GM23338 (cell line): ENCODE measurements at regions not wholly inside any gene's neighbourhood (a gene's known extent, or its start where the extent isn't known, plus 50 kb on each side); places are given as distances from the start of the nearest gene placed in this dataset.

Experiments
- ATAC-seq: fragments of 200-7000 bp; cut with Tn5 transposase; 3 replicates; pipeline ENCODE4 v1.9.1; 2020
- DNase-seq: peaks from one replicate; pipeline ENCODE4 v3.0.0-alpha.2; 2015; ENCODE audit warnings: low spot score
- H2AFZ ChIP-seq: fragments of 200-600 bp; sonication (generic); 2 replicates; pipeline ENCODE4 v1.8.0; 2016; ENCODE audit warnings: antibody characterized with exemption, mild to moderate bottlenecking, moderate library complexity
- H3F3A ChIP-seq: fragments of 200-600 bp; sonication (generic); replicated peaks from 2 replicates; pipeline ENCODE4 v1.8.0; 2017; ENCODE audit warnings: antibody characterized with exemption, mixed run types, low read depth
- H3K27ac ChIP-seq: fragments of 200-600 bp; sonication (generic); 2 replicates; pipeline ENCODE4 v1.6.1; 2016; ENCODE audit warnings: low read depth
- H3K27me3 ChIP-seq: fragments of 200-600 bp; sonication (generic); 2 replicates; pipeline ENCODE4 v1.8.0; 2016; ENCODE audit warnings: mild to moderate bottlenecking, mixed run types, moderate library complexity; ENCODE audit not compliant: insufficient read depth
- H3K36me3 ChIP-seq: fragments of 200-600 bp; sonication (generic); 2 replicates; pipeline ENCODE4 v1.8.0; 2016; ENCODE audit warnings: mild to moderate bottlenecking; ENCODE audit not compliant: insufficient read depth
- H3K4me1 ChIP-seq: fragments of 200-600 bp; sonication (generic); 2 replicates; pipeline ENCODE4 v1.8.0; 2016; ENCODE audit warnings: mild to moderate bottlenecking, moderate library complexity; ENCODE audit not compliant: insufficient read depth
- H3K4me2 ChIP-seq: fragments of 200-600 bp; sonication (generic); 2 replicates; pipeline ENCODE4 v1.7.1; 2017; ENCODE audit warnings: mixed run types
- H3K4me3 ChIP-seq: fragments of 200-600 bp; sonication (generic); 2 replicates; pipeline ENCODE4 v1.6.1; 2016; ENCODE audit warnings: mixed run types
- H3K79me2 ChIP-seq: fragments of 200-600 bp; sonication (generic); replicated peaks from 2 replicates; pipeline ENCODE4 v1.8.0; 2017; ENCODE audit warnings: mild to moderate bottlenecking; ENCODE audit not compliant: insufficient read depth
- H3K9me2 ChIP-seq: fragments of 200-600 bp; sonication (generic); 2 replicates; pipeline ENCODE4 v1.8.0; 2017; ENCODE audit not compliant: insufficient read depth
- H4K20me1 ChIP-seq: fragments of 200-600 bp; sonication (generic); replicated peaks from 2 replicates; pipeline ENCODE4 v1.8.0; 2017; ENCODE audit warnings: mild to moderate bottlenecking; ENCODE audit not compliant: insufficient read depth
- H3K27ac Mint-ChIP-seq: 2 replicates; pipeline ENCODE4 v1.8.0; 2020; ENCODE audit warnings: inconsistent platforms, mild to moderate bottlenecking, moderate library complexity, mixed read lengths
- H3K27me3 Mint-ChIP-seq: 3 replicates; pipeline ENCODE4 v1.8.0; 2022; ENCODE audit warnings: low read depth, mild to moderate bottlenecking, moderate library complexity, mixed read lengths, inconsistent platforms; ENCODE audit not compliant: insufficient read depth, poor library complexity
- H3K36me3 Mint-ChIP-seq: 3 replicates; pipeline ENCODE4 v1.8.0; 2021; ENCODE audit warnings: low read depth, mild to moderate bottlenecking, inconsistent platforms, moderate library complexity, mixed read lengths
- H3K4me1 Mint-ChIP-seq: 3 replicates; pipeline ENCODE4 v1.8.0; 2020; ENCODE audit warnings: mild to moderate bottlenecking, inconsistent platforms, mixed read lengths
- H3K4me3 Mint-ChIP-seq: 3 replicates; pipeline ENCODE4 v1.8.0; 2021; ENCODE audit warnings: moderate library complexity, mild to moderate bottlenecking, inconsistent platforms, mixed read lengths
- H3K9me3 Mint-ChIP-seq: 3 replicates; pipeline ENCODE4 v1.8.0; 2020; ENCODE audit warnings: moderate library complexity, mild to moderate bottlenecking, inconsistent platforms, mixed read lengths
- EZH2 ChIP-seq: fragments of 200-600 bp; sonication (generic); IDR thresholded peaks from one replicate; pipeline ENCODE4 v1.8.0; 2017; ENCODE audit warnings: antibody characterized with exemption, mild to moderate bottlenecking, low read depth; ENCODE audit not compliant: unreplicated experiment
- JUNB ChIP-seq: IDR thresholded peaks from one replicate; pipeline ENCODE4 v1.6.1; 2016; ENCODE audit warnings: antibody characterized with exemption; ENCODE audit not compliant: unreplicated experiment
- NANOG ChIP-seq: IDR thresholded peaks from 2 replicates; pipeline ENCODE4 v1.6.1; 2016; ENCODE audit warnings: antibody characterized with exemption, borderline replicate concordance
- ZNF331 ChIP-seq: fragments of 250-450 bp; sonication (Bioruptor Pico); IDR thresholded peaks from 2 replicates; pipeline ENCODE4 v1.5.0; 2020; ENCODE audit warnings: low read depth, mild to moderate bottlenecking, moderate library complexity
- ZNF462 ChIP-seq: fragments of 250-450 bp; sonication (Bioruptor Pico); IDR thresholded peaks from 2 replicates; pipeline ENCODE4 v1.5.0; 2020; ENCODE audit warnings: mild to moderate bottlenecking, moderate library complexity

- no peaks in the 10 kb centered on the region for H3K79me2 ChIP-seq
- no peaks in the 10 kb centered on the region for H3K36me3 ChIP-seq
- H3F3A ChIP-seq: no peaks in the 10 kb centered on the region
- 0 out of 2 replicates have a peak, but pooled peaks have one; percentile 46 for TF ChIP-seq ZNF462 (CRISPR knock-in tag)
- TF ChIP-seq NANOG: no peak
- peak overlapping the region; percentile 44; the same call in 1 of the 2 replicates for H2AFZ ChIP-seq
- DNase-seq (peak; percentile 17), ATAC-seq (peak; percentile 76)
- no peaks in the 10 kb centered on the region for H3K27me3 ChIP-seq
- Mint-ChIP-seq H3K9me3 (peaks cover 12% of the 10 kb centered on the region), H3K36me3 (peaks cover 8% of the 10 kb centered on the region), H3K27ac (no peak overlapping the region), H3K4me1 (peaks cover 11% of the 10 kb centered on the region), H3K4me3 (no peak overlapping the region), H3K27me3 (no peaks in the 10 kb centered on the region)
- H3K4me1 ChIP-seq: peaks cover 12% of the 10 kb centered on the region
- H3K4me2 ChIP-seq: no peak overlapping the region
- H3K4me3 ChIP-seq: no peak overlapping the region
- H3K9me2 ChIP-seq: no peaks in the 10 kb centered on the region
- H3K27ac ChIP-seq: no peak overlapping the region
- no peaks in the 10 kb centered on the region for H4K20me1 ChIP-seq
Measured at GRCh38 chr6:22784601-22785410, 215.4 kb downstream of the HDGFL1 start.

GRCh38 chr6:22788038-22788437 is 218.7 kb downstream of the HDGFL1 start:
- H3K4me2 ChIP-seq: no peak overlapping the region
- H4K20me1 ChIP-seq: no peaks in the 10 kb centered on the region
- Mint-ChIP-seq H3K9me3 (no peaks in the 10 kb centered on the region), H3K4me3 (no peak overlapping the region), H3K27ac (no peak overlapping the region), H3K4me1 (peaks cover 11% of the 10 kb centered on the region), H3K27me3 (no peaks in the 10 kb centered on the region), H3K36me3 (no peaks in the 10 kb centered on the region)
- no peaks in the 10 kb centered on the region for H3F3A ChIP-seq
- H3K4me3 ChIP-seq: no peak overlapping the region
- no peak for DNase-seq
- H3K27me3 ChIP-seq: no peaks in the 10 kb centered on the region
- no peak for ATAC-seq
- H3K36me3 ChIP-seq: no peaks in the 10 kb centered on the region
- H3K27ac ChIP-seq: no peak overlapping the region
- 0 out of 2 replicates have a peak, but pooled peaks cover 3% of the 10 kb centered on the region for H3K9me2 ChIP-seq
- no peak overlapping the region for H2AFZ ChIP-seq
- no peaks in the 10 kb centered on the region for H3K79me2 ChIP-seq
- peaks cover 12% of the 10 kb centered on the region for H3K4me1 ChIP-seq
- TF ChIP-seq JUNB: no peak
- TF ChIP-seq ZNF462 (CRISPR knock-in tag): no peak
- no peak for TF ChIP-seq ZNF331 (CRISPR knock-in tag)
- TF ChIP-seq EZH2: no peak
